Liver (tissue), 3 donors: ENCODE measurements at regions not wholly inside any gene's neighbourhood (a gene's known extent, or its start where the extent isn't known, plus 50 kb on each side); places are given as distances from the start of the nearest gene placed in this dataset.

Experiments
- RAD21 ChIP-seq, 2 donors: IDR thresholded peaks; 2 replicates each; pipeline ENCODE4 v1.6.1; 2016; ENCODE audit warnings: antibody characterized with exemption in 2 of 2, mild to moderate bottlenecking in 2 of 2
- RXRA ChIP-seq, 2 donors: IDR thresholded peaks; 2 replicates each; pipeline ENCODE4 v1.6.1; 2017 to 2018; ENCODE audit warnings: antibody characterized with exemption in 2 of 2, mild to moderate bottlenecking in 1 of 2
- YY1 ChIP-seq: IDR thresholded peaks from 2 replicates; pipeline ENCODE4 v1.6.1; 2016; ENCODE audit warnings: antibody characterized with exemption, mild to moderate bottlenecking
- ZBTB33 ChIP-seq: IDR thresholded peaks from 2 replicates; pipeline ENCODE4 v1.6.1; 2016; ENCODE audit warnings: antibody characterized with exemption
- TF ChIP-seq, protein P1 (sequence below): fragments of 150-350 bp; IDR thresholded peaks from 2 replicates; pipeline ENCODE4 v1.5.1; 2017; ENCODE audit warnings: improper control_type of control experiment, low read depth, low read length; ENCODE audit not compliant: missing input control
- TF ChIP-seq, protein P2 (sequence below): IDR thresholded peaks from 2 replicates; pipeline ENCODE4 v1.6.1; 2016; ENCODE audit warnings: antibody characterized with exemption
- TF ChIP-seq, protein P3 (sequence below): IDR thresholded peaks from 2 replicates; pipeline ENCODE4 v1.6.1; 2016; ENCODE audit warnings: antibody characterized with exemption
- donor health status: healthy.
- donor health status: healthy.

DNA sequence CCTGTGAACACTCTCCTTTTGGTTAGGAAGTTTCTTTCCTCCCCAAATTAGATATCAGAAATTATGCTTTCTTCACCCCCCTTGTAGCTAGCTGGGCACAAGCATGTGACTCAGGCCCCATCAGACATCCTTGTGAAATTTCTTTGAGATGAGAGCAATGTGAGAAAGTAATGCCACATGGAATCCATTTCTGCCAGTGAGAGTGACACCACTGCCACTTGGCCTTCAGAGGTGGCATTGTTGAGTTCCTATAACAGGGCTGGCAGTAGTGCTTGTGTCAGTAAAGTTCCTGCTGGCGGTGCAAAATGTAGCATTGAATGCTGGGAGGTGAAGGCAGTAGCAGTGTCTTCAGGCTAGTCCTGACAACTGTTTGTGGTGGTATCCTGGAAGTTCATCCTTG, 80.7 kb upstream of the ZNF280D start:
- TF ChIP-seq, protein P1, sequence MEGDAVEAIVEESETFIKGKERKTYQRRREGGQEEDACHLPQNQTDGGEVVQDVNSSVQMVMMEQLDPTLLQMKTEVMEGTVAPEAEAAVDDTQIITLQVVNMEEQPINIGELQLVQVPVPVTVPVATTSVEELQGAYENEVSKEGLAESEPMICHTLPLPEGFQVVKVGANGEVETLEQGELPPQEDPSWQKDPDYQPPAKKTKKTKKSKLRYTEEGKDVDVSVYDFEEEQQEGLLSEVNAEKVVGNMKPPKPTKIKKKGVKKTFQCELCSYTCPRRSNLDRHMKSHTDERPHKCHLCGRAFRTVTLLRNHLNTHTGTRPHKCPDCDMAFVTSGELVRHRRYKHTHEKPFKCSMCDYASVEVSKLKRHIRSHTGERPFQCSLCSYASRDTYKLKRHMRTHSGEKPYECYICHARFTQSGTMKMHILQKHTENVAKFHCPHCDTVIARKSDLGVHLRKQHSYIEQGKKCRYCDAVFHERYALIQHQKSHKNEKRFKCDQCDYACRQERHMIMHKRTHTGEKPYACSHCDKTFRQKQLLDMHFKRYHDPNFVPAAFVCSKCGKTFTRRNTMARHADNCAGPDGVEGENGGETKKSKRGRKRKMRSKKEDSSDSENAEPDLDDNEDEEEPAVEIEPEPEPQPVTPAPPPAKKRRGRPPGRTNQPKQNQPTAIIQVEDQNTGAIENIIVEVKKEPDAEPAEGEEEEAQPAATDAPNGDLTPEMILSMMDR, result no peak
- TF ChIP-seq, protein P2, sequence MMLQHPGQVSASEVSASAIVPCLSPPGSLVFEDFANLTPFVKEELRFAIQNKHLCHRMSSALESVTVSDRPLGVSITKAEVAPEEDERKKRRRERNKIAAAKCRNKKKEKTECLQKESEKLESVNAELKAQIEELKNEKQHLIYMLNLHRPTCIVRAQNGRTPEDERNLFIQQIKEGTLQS, result no peak
- TF ChIP-seq ZBTB33 (no peak), YY1 (no peak), RXRA (IDR thresholded peaks at IDR 0.05) (no peak), RAD21 (IDR thresholded peaks at IDR 0.05) (no peak)
- TF ChIP-seq, protein P3, sequence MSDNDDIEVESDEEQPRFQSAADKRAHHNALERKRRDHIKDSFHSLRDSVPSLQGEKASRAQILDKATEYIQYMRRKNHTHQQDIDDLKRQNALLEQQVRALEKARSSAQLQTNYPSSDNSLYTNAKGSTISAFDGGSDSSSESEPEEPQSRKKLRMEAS, result no peak
